Progenitor cell of endocrine pancreas (in vitro differentiated cells): ENCODE measurements at regions not wholly inside any gene's neighbourhood (a gene's known extent, or its start where the extent isn't known, plus 50 kb on each side); places are given as distances from the start of the nearest gene placed in this dataset.
"Not testable (repeated sequence)": the region's sequence is repeated elsewhere in the genome, so short reads cannot be mapped to it uniquely, and the experiment has no call there.

Experiments
- DNase-seq: peaks from one replicate; pipeline ENCODE4 v3.0.0; 2021; ENCODE audit warnings: low spot score; ENCODE audit not compliant: unreplicated experiment
- H3K27ac Mint-ChIP-seq: 2 replicates; pipeline ENCODE4 v1.8.0; 2021; ENCODE audit warnings: mild to moderate bottlenecking, moderate library complexity, mixed read lengths
- H3K27me3 Mint-ChIP-seq: 2 replicates; pipeline ENCODE4 v1.8.0; 2021; ENCODE audit warnings: mixed read lengths
- H3K36me3 Mint-ChIP-seq: 2 replicates; pipeline ENCODE4 v1.8.0; 2022; ENCODE audit warnings: mixed read lengths; ENCODE audit not compliant: insufficient read depth
- H3K4me1 Mint-ChIP-seq: 2 replicates; pipeline ENCODE4 v1.8.0; 2021; ENCODE audit warnings: low read depth, mixed read lengths
- H3K4me3 Mint-ChIP-seq: 2 replicates; pipeline ENCODE4 v1.8.0; 2021; ENCODE audit warnings: low read depth, mild to moderate bottlenecking, moderate library complexity, mixed read lengths
- H3K9me3 Mint-ChIP-seq: 2 replicates; pipeline ENCODE4 v1.8.0; 2021; ENCODE audit warnings: low read depth, mixed read lengths
- CTCF ChIP-seq: fragments of 200-600 bp; sonication (generic); IDR thresholded peaks from one replicate; pipeline ENCODE4 v1.5.0; 2021; ENCODE audit warnings: antibody characterized with exemption, mild to moderate bottlenecking; ENCODE audit not compliant: unreplicated experiment

- Mint-ChIP-seq H3K27me3 (no peaks in the 10 kb centered on the region), H3K4me3 (no peak overlapping the region), H3K27ac (no peak overlapping the region), H3K9me3 (no peaks in the 10 kb centered on the region), H3K4me1 (no peaks in the 10 kb centered on the region), H3K36me3 (no peaks in the 10 kb centered on the region)
- no peak for TF ChIP-seq CTCF
- DNase-seq, result no peak
Measured at GRCh38 chr4:72641611-72642010, 72.6 kb upstream of the ADAMTS3 start.

- H3K4me1 Mint-ChIP-seq, H3K27me3 Mint-ChIP-seq, DNase-seq, H3K36me3 Mint-ChIP-seq, H3K4me3 Mint-ChIP-seq, H3K27ac Mint-ChIP-seq: not testable (repeated sequence)
- peaks cover 14% of the 10 kb centered on the region for H3K9me3 Mint-ChIP-seq
Measured at GRCh38 chr4:72636866-72637265, 67.8 kb upstream of the ADAMTS3 start.

- DNase-seq, H3K4me1 Mint-ChIP-seq, H3K27me3 Mint-ChIP-seq, H3K36me3 Mint-ChIP-seq, H3K27ac Mint-ChIP-seq, H3K4me3 Mint-ChIP-seq: not testable (repeated sequence)
- peaks cover 14% of the 10 kb centered on the region for H3K9me3 Mint-ChIP-seq
Measured at GRCh38 chr4:72635931-72636330, 66.9 kb upstream of the ADAMTS3 start.

GRCh38 chr4:72632253-72632652 lies 63.2 kb upstream of the ADAMTS3 start:
- H3K9me3 Mint-ChIP-seq, result peaks cover 14% of the 10 kb centered on the region
- not testable (repeated sequence) for H3K36me3 Mint-ChIP-seq, H3K4me1 Mint-ChIP-seq, H3K4me3 Mint-ChIP-seq, DNase-seq, H3K27ac Mint-ChIP-seq, H3K27me3 Mint-ChIP-seq

GRCh38 chr4:72631296-72631695 lies 62.3 kb upstream of the ADAMTS3 start:
- Mint-ChIP-seq H3K4me1 (no peaks in the 10 kb centered on the region), H3K27me3 (no peaks in the 10 kb centered on the region), H3K36me3 (no peaks in the 10 kb centered on the region), H3K27ac (no peak overlapping the region), H3K9me3 (peaks cover 14% of the 10 kb centered on the region), H3K4me3 (no peak overlapping the region)
- no peak for DNase-seq
- TF ChIP-seq CTCF, result no peak

- H3K9me3 Mint-ChIP-seq, result peaks cover 2% of the 10 kb centered on the region
- no peaks in the 10 kb centered on the region for H3K36me3 Mint-ChIP-seq
- no peaks in the 10 kb centered on the region for H3K4me1 Mint-ChIP-seq
- no peak for DNase-seq
- H3K4me3 Mint-ChIP-seq, result no peak overlapping the region
- H3K27ac Mint-ChIP-seq, result no peak overlapping the region
- no peak for TF ChIP-seq CTCF
- H3K27me3 Mint-ChIP-seq, result no peaks in the 10 kb centered on the region
Measured at GRCh38 chr4:72629540-72629939, 60.5 kb upstream of the ADAMTS3 start.

GRCh38 chr4:72627723-72628122 lies 58.7 kb upstream of the ADAMTS3 start:
- Mint-ChIP-seq H3K27ac (no peak overlapping the region), H3K9me3 (no peaks in the 10 kb centered on the region), H3K36me3 (no peaks in the 10 kb centered on the region), H3K27me3 (no peaks in the 10 kb centered on the region), H3K4me1 (no peaks in the 10 kb centered on the region), H3K4me3 (no peak overlapping the region)
- no peak for TF ChIP-seq CTCF
- DNase-seq, result no peak
